HG02840 (cell line): ENCODE measurements at regions not wholly inside any gene's neighbourhood (a gene's known extent, or its start where the extent isn't known, plus 50 kb on each side); places are given as distances from the start of the nearest gene placed in this dataset.
"Not testable (repeated sequence)": the region's sequence is repeated elsewhere in the genome, so short reads cannot be mapped to it uniquely, and the experiment has no call there.

Experiments
- ATAC-seq: cut with Tn5 transposase; IDR thresholded peaks from one replicate; pipeline ENCODE4 v1.9.1; 2021; ENCODE audit warnings: mild to moderate bottlenecking, moderate library complexity, moderate number of reproducible peaks; ENCODE audit not compliant: unreplicated experiment, low FRiP score

DNA sequence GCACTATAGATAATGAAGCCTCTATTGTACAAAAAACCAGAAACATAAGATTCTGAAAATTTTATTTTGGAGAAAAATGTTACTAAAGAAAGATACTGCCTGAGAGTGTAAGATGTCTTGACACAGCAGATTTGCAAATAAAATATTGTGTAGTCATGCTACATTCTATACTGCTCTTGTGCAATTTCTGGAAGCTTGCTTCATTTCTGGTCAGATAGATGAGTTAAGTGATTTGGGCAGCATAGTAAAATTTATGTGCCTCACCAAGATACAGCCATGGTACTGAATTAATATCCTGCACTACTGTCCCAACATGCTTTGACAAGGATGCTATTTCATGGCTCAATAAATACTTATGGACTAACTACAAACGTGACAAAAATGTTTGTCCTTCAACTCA lies 55.1 kb upstream of the STARD13 start:
- ATAC-seq, result no peak

- ATAC-seq, result no peak
These were observed 56.4 kb upstream of the STARD13 start for GRCh38 chr13:33341861-33342452.

DNA sequence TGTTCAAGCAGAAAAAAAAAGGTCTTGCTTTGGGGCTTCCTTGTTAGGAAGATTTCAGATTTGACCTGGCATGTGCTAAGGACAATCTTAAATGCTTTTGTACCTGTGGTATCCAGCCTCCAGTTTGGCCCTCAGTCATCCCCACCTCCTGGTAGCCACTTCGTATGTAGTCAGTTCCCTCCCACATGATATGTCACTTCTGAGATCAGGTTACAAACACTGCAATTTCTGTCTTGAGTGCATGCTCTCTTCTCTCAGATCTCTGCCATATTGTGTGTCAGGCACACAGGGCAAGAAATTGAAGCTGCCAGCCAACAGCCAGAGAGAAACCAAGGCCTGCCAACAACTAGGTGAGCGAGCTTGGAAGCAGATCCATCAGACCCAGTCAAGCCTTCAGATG lies 60.3 kb upstream of the STARD13 start:
- ATAC-seq, result no peak

GRCh38 chr13:33347861-33348260 lies 62.3 kb upstream of the STARD13 start:
- ATAC-seq, result no peak

DNA sequence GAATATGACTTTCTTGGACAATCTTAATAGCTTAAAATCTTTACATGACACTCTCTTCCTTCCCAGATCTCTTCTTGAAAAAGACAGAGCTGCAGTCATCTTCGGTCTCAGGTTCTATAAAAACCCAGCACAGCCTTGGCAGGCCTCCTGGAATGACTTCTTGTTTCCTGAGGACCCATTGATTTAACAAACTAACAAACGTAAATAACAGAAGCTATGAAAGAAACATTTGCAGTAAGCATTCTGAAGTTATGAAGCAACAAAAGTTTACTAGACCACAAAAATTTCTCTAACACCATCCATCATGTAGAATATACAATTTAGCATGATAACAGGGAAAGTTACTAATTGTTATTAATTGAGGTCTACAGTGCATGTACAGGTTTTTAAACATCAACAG lies 62.8 kb upstream of the STARD13 start:
- ATAC-seq, result no peak

GRCh38 chr13:33349288-33349985 lies 63.9 kb upstream of the STARD13 start:
- no peak for ATAC-seq

DNA sequence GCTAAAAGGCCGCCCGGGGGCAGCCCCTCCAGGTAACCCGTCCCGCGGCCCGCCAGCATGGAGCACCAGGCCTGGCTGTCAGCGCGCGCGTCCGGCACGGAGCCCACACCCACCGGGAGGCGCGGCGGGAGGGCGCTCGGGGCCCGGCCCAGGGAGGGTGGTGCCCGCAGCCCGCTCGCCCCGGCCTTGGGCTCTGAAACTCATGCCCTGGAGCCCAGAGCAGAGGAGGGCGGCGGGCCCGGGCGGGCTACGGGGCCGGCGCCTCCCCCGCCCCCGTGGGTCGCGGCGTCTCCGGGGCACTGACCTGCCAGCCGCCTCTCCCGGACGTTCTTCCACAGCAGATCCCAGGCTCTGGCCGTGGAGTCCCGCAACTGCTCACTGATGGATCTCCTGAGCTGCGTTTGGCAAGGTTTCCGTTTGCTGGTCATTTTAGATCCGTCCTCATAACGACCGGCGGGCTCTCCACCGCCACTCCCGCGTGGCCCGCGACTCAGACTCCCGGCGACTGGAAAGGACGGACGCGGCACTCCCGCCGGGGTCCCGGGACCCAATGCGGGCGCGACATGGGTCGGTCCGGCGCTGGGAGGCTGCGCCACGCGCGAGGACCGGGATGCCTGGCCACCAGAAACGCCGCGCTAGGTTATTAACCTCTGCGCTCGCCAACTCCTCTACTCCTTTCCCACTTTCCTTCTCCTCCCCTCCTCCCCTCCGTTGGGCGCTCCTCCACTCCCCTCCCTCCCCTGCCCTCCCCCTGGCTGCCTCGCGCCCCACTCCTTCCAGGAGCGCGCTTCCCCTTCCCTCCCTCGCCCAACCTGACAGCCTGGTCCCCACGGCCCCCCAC lies 64.7 kb upstream of the STARD13 start:
- ATAC-seq, result no peak

DNA sequence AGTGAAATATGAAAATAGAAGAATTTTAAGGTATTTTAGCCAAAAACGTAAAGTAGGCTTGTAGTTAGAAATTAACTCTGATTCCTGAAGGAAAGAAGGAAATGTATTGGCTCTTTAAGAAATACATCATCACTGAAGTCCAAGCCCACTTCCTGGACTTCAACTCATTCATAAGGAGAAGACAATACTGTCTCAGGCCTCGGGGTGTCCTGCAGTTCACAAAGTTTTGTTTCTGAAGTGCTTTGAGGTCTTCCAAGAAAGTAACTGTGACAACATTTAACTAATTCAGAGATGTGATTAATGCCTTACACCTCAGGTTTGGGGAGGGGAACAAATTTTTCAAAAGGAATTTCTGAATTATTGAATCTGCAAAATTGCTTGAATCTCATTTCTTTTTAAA lies 65.8 kb upstream of the STARD13 start:
- ATAC-seq, result no peak

DNA sequence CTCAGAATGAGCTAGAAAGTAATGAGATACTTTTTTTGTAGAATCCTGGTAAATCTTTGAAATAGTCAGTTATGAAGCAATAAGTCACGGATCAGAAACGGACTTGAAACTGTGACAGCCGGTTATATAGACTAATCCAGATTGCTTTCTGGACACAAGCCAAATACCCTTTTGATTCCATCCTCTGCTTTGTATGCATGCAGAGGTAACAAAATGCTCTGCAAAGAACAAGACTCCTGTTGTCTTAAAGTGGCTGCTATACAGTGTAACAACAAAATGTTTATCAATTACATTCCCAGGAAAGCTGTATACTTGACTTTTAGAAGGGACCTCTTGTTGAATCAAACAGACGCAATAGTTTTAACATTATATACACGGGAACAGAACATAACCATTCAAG lies 66.5 kb upstream of the STARD13 start:
- no peak for ATAC-seq

DNA sequence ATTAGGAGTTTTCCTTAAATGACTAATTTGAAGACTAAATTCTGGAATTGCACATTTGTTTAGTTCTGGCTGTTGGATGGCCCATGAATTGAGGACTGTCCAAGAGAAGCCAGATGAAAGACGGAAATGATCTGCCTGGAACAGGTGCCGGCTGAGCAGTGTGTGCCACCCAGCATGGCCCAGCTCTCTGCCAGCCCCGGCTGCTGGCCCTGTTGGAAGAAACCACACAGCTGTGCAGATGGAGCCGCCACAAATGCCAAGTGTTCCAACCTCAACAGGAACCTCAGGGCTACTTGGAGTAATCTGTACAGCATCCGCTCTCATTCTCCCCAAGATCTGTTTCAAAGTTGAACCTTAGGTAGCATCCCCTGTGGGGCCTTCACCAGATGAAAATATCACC lies 67.0 kb upstream of the STARD13 start:
- ATAC-seq, result no peak

- ATAC-seq, result no peak
These were observed 67.7 kb upstream of the STARD13 start for GRCh38 chr13:33353210-33353609.

GRCh38 chr13:33353646-33354045 lies 68.1 kb upstream of the STARD13 start:
- no peak for ATAC-seq

GRCh38 chr13:33355201-33355895 lies 69.8 kb upstream of the STARD13 start:
- no peak for ATAC-seq

DNA sequence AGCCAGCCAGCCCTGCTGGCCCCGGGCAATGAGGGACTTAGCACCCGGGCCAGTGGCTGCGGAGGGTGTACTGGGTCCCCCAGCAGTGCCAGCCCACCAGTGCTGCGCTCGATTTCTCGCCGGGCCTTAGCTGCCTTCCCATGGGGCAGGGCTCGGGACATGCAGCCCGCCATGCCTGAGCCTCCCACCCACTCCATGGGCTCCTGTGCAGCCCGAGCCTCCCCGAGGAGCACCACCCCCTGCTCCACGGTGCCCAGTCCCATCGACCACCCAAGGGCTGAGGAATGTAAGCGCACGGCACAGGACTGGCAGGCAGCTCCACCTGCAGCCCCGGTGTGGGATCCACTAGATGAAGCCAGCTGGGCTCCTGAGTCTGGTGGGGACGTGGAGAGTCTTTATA lies 72.5 kb upstream of the STARD13 start:
- ATAC-seq, result not testable (repeated sequence)

GRCh38 chr13:33362986-33363727 lies 77.6 kb upstream of the STARD13 start:
- no peak for ATAC-seq

GRCh38 chr13:33364192-33364591 lies 78.6 kb upstream of the STARD13 start:
- no peak for ATAC-seq

- ATAC-seq, result no peak
These were observed 81.0 kb upstream of the STARD13 start for GRCh38 chr13:33366469-33367062.

- ATAC-seq, result no peak
These were observed 81.8 kb upstream of the STARD13 start for GRCh38 chr13:33367171-33367895.

DNA sequence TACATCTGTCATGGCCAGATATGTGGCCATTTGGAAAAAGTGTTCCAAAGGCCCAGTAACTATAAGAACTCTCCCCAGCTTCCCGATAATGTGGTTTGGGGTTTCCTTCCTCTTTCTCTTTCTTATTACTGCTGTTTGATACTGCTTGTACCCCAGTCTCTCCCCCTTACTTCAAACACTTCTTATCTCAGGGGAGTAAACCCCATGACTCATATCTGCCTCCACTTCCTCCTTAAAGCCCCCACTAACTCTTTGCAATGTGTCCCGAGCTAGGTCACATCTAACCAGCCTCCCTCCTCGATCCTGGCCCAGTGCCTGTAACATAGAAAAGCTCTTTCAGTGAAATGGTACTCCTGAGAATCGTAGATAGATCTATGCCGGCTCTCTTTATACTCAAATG lies 82.4 kb upstream of the STARD13 start:
- no peak for ATAC-seq
